Parathyroid adenoma (tissue), 2 donors: ENCODE measurements at regions not wholly inside any gene's neighbourhood (a gene's known extent, or its start where the extent isn't known, plus 50 kb on each side); places are given as distances from the start of the nearest gene placed in this dataset.

Source experiments
- H2AFZ ChIP-seq: fragments of 300-600 bp; sonication (generic); one replicate; pipeline ENCODE4 v1.7.0; 2017; ENCODE audit warnings: antibody characterized with exemption, mild to moderate bottlenecking
- H3K27ac ChIP-seq: fragments of 300-600 bp; sonication (generic); one replicate; pipeline ENCODE4 v1.7.0; 2017
- H3K27me3 ChIP-seq: fragments of 300-600 bp; sonication (generic); one replicate; pipeline ENCODE4 v1.7.0; 2017; ENCODE audit warnings: low read length; ENCODE audit not compliant: control insufficient read depth, insufficient read depth
- H3K36me3 ChIP-seq: fragments of 300-600 bp; sonication (generic); one replicate; pipeline ENCODE4 v1.7.0; 2017; ENCODE audit warnings: low read length; ENCODE audit not compliant: control insufficient read depth, insufficient read depth
- H3K4me1 ChIP-seq: fragments of 300-600 bp; sonication (generic); one replicate; pipeline ENCODE4 v1.7.0; 2017; ENCODE audit warnings: control low read depth
- H3K4me2 ChIP-seq: fragments of 300-600 bp; sonication (generic); one replicate; pipeline ENCODE4 v1.7.0; 2017; ENCODE audit warnings: low read length
- H3K4me3 ChIP-seq: fragments of 300-600 bp; sonication (generic); one replicate; pipeline ENCODE4 v1.7.0; 2017; ENCODE audit warnings: low read depth, low read length
- H3K79me2 ChIP-seq: fragments of 300-600 bp; sonication (generic); one replicate; pipeline ENCODE4 v1.7.0; 2017; ENCODE audit warnings: control low read depth
- H3K9ac ChIP-seq: fragments of 300-600 bp; sonication (generic); one replicate; pipeline ENCODE4 v1.7.0; 2017; ENCODE audit warnings: mild to moderate bottlenecking
- H3K9me3 ChIP-seq: fragments of 300-600 bp; sonication (generic); one replicate; pipeline ENCODE4 v1.7.0; 2017; ENCODE audit warnings: low read length; ENCODE audit not compliant: control insufficient read depth
- TF ChIP-seq, protein P1 (sequence below): fragments of 300-600 bp; sonication (generic); IDR thresholded peaks from one replicate; pipeline ENCODE4 v1.7.0; 2017; ENCODE audit warnings: antibody characterized with exemption, mild to moderate bottlenecking
- donor health status: primary hyperparathyroidism.

DNA sequence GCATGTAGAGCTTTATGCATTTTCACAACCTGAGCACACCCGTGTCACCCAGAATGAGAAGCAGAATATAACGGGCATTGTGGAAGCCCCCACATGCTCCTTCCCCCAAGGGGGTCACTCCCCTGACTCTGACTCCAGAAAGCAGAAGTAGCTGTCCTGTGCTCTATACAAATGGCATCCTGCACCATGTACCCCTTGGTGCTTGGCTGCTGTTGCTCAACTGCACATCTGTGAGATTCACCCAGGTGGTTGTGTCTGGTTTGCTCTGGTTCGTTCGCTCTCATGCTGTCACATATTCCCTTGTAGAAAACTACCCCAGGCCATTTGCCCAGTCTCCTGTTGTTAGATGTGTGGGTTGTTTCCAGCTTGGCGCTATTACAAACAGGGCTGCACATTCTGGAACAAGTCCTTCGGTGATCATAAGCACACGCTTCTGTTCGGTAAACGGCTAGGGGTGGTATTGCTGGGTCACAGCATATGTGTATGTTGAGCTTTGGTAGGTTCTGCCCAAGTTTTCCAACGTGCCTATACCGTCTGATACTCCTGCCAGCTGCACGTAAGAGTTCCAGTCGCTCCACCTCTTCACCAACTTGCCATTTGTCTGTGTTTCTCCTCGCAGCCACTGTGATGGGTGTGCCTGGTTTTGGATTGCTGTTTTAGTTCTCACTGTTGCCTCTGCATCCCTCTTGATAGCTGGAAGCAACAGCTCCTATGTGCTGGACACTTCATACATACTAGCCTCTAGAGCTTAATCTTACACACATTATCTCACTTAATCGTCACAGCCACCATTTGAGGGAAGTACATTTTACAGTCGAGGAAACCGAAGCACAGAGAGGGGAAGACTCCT, 65.4 kb upstream of the SLC6A6 start:
- Histone ChIP-seq H2AFZ (no peak overlapping the region), H3K36me3 (no peaks in the 10 kb centered on the region), H3K4me3 (no peak overlapping the region), H3K27me3 (no peaks in the 10 kb centered on the region), H3K9me3 (no peaks in the 10 kb centered on the region), H3K4me1 (peaks cover 5% of the 10 kb centered on the region), H3K9ac (no peak overlapping the region), H3K27ac (no peak overlapping the region), H3K79me2 (no peaks in the 10 kb centered on the region), H3K4me2 (no peak overlapping the region)
- TF ChIP-seq, protein P1, sequence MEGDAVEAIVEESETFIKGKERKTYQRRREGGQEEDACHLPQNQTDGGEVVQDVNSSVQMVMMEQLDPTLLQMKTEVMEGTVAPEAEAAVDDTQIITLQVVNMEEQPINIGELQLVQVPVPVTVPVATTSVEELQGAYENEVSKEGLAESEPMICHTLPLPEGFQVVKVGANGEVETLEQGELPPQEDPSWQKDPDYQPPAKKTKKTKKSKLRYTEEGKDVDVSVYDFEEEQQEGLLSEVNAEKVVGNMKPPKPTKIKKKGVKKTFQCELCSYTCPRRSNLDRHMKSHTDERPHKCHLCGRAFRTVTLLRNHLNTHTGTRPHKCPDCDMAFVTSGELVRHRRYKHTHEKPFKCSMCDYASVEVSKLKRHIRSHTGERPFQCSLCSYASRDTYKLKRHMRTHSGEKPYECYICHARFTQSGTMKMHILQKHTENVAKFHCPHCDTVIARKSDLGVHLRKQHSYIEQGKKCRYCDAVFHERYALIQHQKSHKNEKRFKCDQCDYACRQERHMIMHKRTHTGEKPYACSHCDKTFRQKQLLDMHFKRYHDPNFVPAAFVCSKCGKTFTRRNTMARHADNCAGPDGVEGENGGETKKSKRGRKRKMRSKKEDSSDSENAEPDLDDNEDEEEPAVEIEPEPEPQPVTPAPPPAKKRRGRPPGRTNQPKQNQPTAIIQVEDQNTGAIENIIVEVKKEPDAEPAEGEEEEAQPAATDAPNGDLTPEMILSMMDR = no peak

DNA sequence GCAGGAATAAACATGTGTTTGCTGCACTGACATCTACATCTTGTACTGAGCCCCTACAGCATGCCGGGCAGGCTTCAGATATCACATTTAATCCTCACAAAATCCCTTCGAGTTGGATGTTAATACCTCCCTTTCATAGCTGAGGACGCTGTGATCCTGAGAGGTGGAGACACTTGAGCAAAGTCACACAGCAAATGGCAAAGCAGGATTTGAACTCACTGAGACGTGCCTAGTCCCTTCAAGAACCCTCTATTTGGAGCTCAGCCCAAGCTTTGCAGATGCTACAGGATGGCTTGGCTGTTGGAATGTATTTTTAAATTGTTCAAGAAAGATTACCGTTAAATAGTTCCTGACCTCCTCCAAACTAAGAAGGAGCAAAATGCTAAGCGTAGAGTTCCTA, 64.6 kb upstream of the SLC6A6 start:
- no peak overlapping the region for H3K9ac ChIP-seq
- TF ChIP-seq, protein P1 = no peak
- H3K27ac ChIP-seq = no peak overlapping the region
- H3K4me2 ChIP-seq = no peak overlapping the region
- no peaks in the 10 kb centered on the region for H3K79me2 ChIP-seq
- no peak overlapping the region for H3K4me3 ChIP-seq
- no peaks in the 10 kb centered on the region for H3K36me3 ChIP-seq
- H3K9me3 ChIP-seq = no peaks in the 10 kb centered on the region
- H3K4me1 ChIP-seq = peaks cover 5% of the 10 kb centered on the region
- no peaks in the 10 kb centered on the region for H3K27me3 ChIP-seq
- no peak overlapping the region for H2AFZ ChIP-seq

DNA sequence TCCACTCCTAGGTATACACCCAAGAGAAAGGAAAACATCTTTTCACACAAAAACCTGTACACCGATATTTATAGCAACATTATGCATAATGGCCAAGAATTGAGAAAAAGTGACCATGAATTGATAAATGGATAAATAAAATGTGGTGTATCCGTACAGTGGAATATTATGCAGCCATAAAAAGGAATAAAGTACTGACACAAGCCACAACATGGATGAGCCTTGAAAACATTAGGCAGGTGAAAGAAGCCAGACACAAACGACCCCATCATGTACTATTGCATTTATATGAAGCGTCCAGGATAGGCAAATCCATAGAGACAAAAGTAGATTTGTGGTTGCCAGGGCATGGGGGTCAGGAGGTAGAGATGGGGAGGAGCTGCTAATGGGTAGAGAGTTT, 64.2 kb upstream of the SLC6A6 start:
- H3K27ac ChIP-seq = no peak overlapping the region
- H3K27me3 ChIP-seq = no peaks in the 10 kb centered on the region
- no peaks in the 10 kb centered on the region for H3K9me3 ChIP-seq
- no peak overlapping the region for H3K4me3 ChIP-seq
- peaks cover 5% of the 10 kb centered on the region for H3K4me1 ChIP-seq
- H3K79me2 ChIP-seq = no peaks in the 10 kb centered on the region
- no peak overlapping the region for H3K4me2 ChIP-seq
- no peak overlapping the region for H2AFZ ChIP-seq
- no peak overlapping the region for H3K9ac ChIP-seq
- TF ChIP-seq, protein P1 = no peak
- no peaks in the 10 kb centered on the region for H3K36me3 ChIP-seq

DNA sequence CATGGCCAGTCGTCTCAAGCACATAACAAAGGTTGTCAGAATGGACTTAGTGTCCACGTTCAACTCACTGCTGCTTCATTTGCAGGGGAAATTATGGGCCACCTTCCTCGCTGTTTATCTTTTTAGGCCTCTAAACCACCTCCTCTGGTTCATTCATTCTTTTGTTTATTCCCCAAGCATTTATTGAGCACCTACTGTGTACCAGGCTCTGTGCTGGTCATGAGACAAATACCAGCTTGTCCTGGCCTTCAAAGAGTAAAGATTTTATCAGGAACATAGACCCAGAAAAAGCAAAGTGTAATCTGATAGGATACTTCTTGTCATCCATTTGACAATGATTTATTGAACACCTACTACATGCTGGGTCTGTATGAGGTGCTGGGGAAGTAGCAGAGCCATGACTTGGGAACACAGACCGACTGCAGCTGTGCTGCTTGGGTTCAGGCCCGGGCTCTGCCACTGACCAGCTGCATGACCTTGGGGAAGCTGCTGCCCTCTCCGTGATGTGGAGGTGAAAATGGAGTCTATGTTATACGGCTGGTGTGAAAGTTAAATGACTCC, 63.4 kb upstream of the SLC6A6 start:
- H3K79me2 ChIP-seq = no peaks in the 10 kb centered on the region
- TF ChIP-seq, protein P1 = no peak
- H3K27me3 ChIP-seq = no peaks in the 10 kb centered on the region
- H3K4me3 ChIP-seq = no peak overlapping the region
- H3K9me3 ChIP-seq = no peaks in the 10 kb centered on the region
- H3K27ac ChIP-seq = no peak overlapping the region
- H3K4me1 ChIP-seq = peaks cover 5% of the 10 kb centered on the region
- H3K36me3 ChIP-seq = no peaks in the 10 kb centered on the region
- no peak overlapping the region for H3K9ac ChIP-seq
- no peak overlapping the region for H2AFZ ChIP-seq
- H3K4me2 ChIP-seq = no peak overlapping the region
